Prostate gland (tissue), 2 donors: ENCODE measurements at regions not wholly inside any gene's neighbourhood (a gene's known extent, or its start where the extent isn't known, plus 50 kb on each side); places are given as distances from the start of the nearest gene placed in this dataset.

Experiments used
- DNase-seq: peaks from one replicate; pipeline ENCODE4 v3.0.0-alpha.2; 2019; ENCODE audit warnings: low spot score
- H3K27ac ChIP-seq, 2 donors: fragments of 200-600 bp; sonication (generic); 2 replicates each; pipeline ENCODE4 v1.5.1; 2017 to 2019
- H3K27me3 ChIP-seq: fragments of 200-600 bp; sonication (generic); replicated peaks from 2 replicates; pipeline ENCODE4 v1.5.1; 2019; ENCODE audit not compliant: insufficient read depth
- H3K36me3 ChIP-seq, 2 donors: fragments of 200-600 bp; sonication (generic); 1 replicate in 1 of 2; 2 replicates in 1 of 2; pipeline versions ENCODE4 v1.5.1 to v1.8.1; 2017 to 2019
- H3K4me1 ChIP-seq: fragments of 200-600 bp; sonication (generic); replicated peaks from 2 replicates; pipeline ENCODE4 v1.5.1; 2019
- H3K4me3 ChIP-seq, 2 donors: fragments of 200-600 bp; sonication (generic); 2 replicates each; pipeline ENCODE4 v1.5.1; 2017 to 2019
- H3K9me3 ChIP-seq: fragments of 200-600 bp; sonication (generic); 2 replicates; pipeline ENCODE4 v1.5.1; 2017
- CTCF ChIP-seq, 4 experiments: fragments of 200-600 bp in 2 of 4; fragments of 450-650 bp in 2 of 4; sonication (generic) in 2 of 4; IDR thresholded peaks; 1 replicate in 3 of 4; 2 replicates in 1 of 4; pipeline ENCODE4 v1.5.1; 2016 to 2019; ENCODE audit warnings: antibody characterized with exemption in 4 of 4, mild to moderate bottlenecking in 2 of 4, moderate library complexity in 2 of 4
- POLR2A ChIP-seq: fragments of 450-650 bp; IDR thresholded peaks from one replicate; pipeline ENCODE4 v1.6.1; 2016; ENCODE audit warnings: antibody characterized with exemption, mild to moderate bottlenecking
- POLR2AphosphoS5 ChIP-seq: sonication (generic); formaldehyde crosslinking; IDR thresholded peaks from one replicate; pipeline ENCODE4 v1.6.1; 2017; ENCODE audit warnings: antibody characterized with exemption
- WGBS: methylation state at CpG from one replicate; pipeline ENCODE4 v1.1.5; 2018; 5-methylcytosine and 5-hydroxymethylcytosine counted together
- intact Hi-C: fragments of 100-400 bp; cut with DNase I; formaldehyde crosslinking; loops from one replicate; pipeline ENCODE4 v1.14.2; 2022

DNA sequence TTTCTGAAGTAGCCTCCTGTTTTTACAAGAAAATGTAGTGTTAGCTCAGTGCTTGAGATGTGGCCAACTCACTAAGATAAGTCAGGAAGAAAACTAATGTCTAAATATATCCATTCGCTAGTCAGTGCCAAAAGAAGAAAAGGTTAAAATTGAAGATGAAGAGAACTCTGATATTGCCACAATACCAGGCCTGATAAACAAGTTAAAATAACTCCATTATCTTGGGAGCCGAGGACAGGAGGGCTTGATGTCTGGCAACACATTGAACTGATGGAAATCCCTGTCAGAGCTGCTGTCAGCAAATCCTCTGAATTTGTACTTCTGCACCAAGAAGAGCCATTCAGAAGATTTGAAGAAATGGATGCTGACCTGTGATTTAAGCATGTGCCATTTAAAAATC, 103.4 kb downstream of the LRRC70 start:
- no peaks in the 10 kb centered on the region for H3K4me1 ChIP-seq
- H3K27me3 ChIP-seq = no peaks in the 10 kb centered on the region
- no peak overlapping the region for H3K4me3 ChIP-seq
- DNase-seq = no peak
- H3K36me3 ChIP-seq = no peaks in the 10 kb centered on the region
- intact Hi-C loops = no loop called here
- WGBS = 67% methylated on average over 2 of the region's 2 CpGs
- H3K9me3 ChIP-seq = no peaks in the 10 kb centered on the region
- TF ChIP-seq POLR2AphosphoS5 = no peak
- no peak for TF ChIP-seq CTCF (IDR thresholded peaks at IDR 0.05)
- no peak for TF ChIP-seq POLR2A
- no peak overlapping the region for H3K27ac ChIP-seq

DNA sequence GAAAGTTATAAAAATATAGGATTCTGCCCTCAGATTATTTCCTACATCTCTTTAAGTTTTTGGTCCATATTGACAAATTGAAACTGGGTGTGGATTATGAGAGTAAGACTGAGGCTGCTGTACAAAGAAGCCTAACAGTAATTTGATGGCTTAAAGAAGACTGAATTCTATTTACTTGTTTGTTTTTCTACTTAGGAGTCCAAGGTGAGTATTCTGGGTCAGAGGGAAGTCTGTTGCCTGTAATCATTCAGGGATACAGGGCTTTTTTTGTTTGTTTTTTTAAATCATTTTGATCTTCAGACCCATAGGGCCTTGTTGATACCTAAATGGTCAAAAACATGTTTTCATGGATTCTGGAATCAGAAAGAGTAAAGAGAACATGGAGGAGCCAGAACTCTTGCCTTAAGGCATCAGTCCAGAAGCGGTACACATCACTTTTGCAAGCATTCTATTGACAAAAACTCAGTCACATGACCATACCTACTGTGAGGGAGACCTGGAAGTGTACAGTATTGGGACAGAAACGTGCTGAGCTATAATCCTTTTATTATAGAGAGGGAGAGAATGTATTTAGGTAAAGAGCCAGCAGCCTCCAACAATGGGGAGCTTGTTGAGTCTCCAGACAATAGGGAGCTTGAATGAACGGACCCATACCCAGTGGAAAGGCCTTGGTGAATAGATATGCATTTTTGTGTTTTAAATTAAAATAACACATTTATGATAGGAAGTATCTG, 102.7 kb downstream of the LRRC70 start:
- no peaks in the 10 kb centered on the region for H3K27me3 ChIP-seq
- DNase-seq = no peak
- no peak overlapping the region for H3K4me3 ChIP-seq
- H3K9me3 ChIP-seq = no peaks in the 10 kb centered on the region
- H3K36me3 ChIP-seq = no peaks in the 10 kb centered on the region
- WGBS = 62% methylated on average over 3 of the region's 3 CpGs
- H3K27ac ChIP-seq = no peak overlapping the region
- no peak for TF ChIP-seq POLR2AphosphoS5
- TF ChIP-seq POLR2A = no peak
- no peak for TF ChIP-seq CTCF (IDR thresholded peaks at IDR 0.05)
- intact Hi-C loops = no loop called here
- no peaks in the 10 kb centered on the region for H3K4me1 ChIP-seq

DNA sequence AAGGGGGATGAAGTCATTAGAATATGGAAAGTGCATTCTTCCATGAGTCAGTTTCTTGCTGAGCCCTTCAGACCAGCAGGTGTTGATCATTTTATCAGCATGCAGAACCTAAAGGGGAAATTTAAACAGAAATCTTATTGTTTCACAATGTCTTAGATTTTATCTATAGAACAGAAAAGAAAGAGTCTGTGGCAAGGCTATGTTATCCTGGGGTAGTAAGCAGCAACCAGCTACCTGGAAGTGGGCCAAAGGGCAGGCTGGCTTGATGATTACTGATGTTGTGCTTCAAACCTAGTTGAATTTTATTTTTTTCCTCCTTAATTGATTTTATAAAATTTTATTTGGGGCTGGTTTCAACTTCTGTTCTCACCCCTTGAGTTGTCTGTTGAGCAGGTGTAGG, 101.5 kb downstream of the LRRC70 start:
- intact Hi-C loops = no loop called here
- H3K9me3 ChIP-seq = no peaks in the 10 kb centered on the region
- no peaks in the 10 kb centered on the region for H3K36me3 ChIP-seq
- H3K4me1 ChIP-seq = no peaks in the 10 kb centered on the region
- no peaks in the 10 kb centered on the region for H3K27me3 ChIP-seq
- no peak for DNase-seq
- H3K4me3 ChIP-seq = no peak overlapping the region
- no peak overlapping the region for H3K27ac ChIP-seq
- TF ChIP-seq CTCF (IDR thresholded peaks at IDR 0.05) (no peak), POLR2A (no peak), POLR2AphosphoS5 (no peak)
